Epithelial cell of prostate (primary cell): ENCODE measurements at regions not wholly inside any gene's neighbourhood (a gene's known extent, or its start where the extent isn't known, plus 50 kb on each side); places are given as distances from the start of the nearest gene placed in this dataset.
"Not testable (repeated sequence)": the region's sequence is repeated elsewhere in the genome, so short reads cannot be mapped to it uniquely, and the experiment has no call there.

Experiments
- DNase-seq: peaks from one replicate; pipeline ENCODE4 v3.0.0-alpha.2; 2011; ENCODE audit warnings: low read depth, low spot score
- H3K27ac ChIP-seq: fragments of 450-650 bp; 2 replicates; pipeline ENCODE4 v1.5.1; 2017; ENCODE audit warnings: mild to moderate bottlenecking

DNA sequence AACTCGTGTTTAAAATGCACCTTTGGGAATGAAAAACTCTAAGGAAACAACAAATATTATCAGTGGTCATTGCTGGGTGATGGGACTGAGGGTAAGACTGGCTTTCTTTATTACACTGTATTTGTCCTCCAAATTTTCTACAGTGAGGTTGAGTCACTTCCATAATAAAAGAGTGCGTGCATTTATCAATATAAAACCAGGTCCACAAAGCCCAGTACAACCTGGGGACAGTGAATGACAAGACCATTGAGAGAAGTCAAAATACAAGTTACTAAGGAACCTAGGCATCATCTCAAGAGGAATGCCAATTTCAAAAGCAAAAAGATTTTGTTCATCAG lies 76.4 kb downstream of the MAGED4 start:
- peak overlapping the region; percentile 75 for H3K27ac ChIP-seq
- DNase-seq: no peak

DNA sequence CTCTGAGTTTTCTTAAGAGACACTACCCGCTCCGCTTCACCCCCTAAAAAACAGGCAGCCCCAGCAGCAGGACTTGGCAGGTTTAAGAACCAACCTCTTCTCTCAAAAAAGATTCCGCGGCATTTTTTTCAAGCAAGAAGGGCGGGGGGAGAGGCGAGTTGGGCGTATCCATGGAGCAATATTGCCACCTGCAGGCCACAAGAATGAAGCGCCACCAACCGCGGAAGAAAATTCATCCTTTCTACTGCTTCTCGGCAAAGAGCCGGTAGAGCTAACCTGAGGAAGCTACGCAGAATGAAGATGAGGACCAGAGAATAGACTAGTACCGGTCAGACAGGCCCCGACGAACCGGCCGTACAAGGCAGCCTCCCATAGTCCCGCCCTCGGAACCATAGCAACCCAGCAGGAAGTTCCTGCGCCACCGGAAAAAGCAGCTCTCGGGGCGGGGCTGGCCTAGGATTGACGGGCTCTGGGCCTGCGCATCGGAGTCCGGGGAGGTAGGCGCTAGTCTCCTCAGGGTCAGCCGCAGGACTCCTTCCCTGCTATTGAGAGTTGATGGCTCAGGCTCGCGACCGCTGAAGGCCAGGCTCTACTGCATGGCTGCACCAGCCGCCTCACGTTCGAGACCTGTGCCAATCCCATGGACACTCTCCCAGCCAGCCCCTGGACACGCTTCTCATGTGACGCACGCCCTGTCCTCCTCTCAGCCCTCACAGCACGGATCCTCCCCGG lies 76.9 kb downstream of the MAGED4 start:
- DNase-seq: peak; percentile 26
- peak overlapping the region; percentile 75 for H3K27ac ChIP-seq

DNA sequence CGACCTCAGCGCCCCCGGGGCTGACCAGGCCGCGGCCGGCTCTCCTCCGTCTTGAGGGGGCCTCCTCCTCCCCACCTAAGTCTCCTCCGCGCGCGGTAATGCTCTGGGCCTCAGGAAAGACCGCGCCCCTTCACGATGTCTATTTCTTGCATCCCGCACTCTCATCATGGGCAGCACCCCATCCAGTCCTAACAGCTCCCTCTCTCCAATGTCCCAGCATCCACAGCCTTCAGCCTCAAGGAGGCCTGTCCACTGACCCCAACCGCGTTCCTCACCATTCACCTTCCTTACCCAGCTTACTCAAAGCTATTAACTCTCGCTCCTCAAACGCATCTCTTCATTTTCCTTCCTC lies 77.5 kb downstream of the MAGED4 start:
- no peak for DNase-seq
- H3K27ac ChIP-seq: peak overlapping the region; percentile 75

DNA sequence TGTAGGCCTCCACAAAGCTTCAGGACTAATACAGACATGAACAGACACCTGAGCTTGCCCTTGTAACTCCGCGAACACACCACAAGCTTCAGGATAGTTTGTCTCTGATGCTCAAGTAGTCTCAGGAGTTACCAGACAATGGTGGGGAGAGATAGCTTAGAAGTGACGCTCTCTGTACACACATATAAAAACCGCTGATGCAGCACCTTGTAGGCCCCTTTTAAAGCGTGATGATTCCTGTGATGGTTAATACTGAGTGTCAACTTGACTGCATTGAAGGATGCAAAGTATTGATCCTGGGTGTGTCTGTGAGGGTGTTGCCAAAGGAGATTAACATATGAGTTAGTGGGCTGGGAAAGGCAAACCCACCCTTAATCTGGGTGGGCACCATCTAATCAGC lies 78.7 kb downstream of the MAGED4 start:
- DNase-seq: no peak
- H3K27ac ChIP-seq: no peak overlapping the region

DNA sequence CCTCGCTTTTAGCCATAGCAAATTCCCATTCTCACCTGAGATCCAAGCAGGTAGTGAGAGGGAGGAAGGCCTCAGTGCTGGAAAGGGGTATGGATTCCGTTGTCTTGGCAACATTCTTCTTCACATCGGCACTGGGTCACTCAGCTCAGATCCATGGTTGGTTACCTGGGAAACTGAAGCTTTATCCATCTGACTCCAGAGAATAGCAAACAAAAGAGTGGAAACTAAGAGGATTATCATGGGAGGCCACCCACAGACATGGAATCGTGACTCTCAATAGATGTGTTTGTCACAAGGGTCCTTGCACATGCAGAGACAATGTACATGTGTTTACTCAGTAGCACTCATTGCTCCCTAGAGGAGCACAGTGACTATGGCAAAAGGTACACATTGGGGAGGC lies 81.0 kb downstream of the MAGED4 start:
- no peak overlapping the region for H3K27ac ChIP-seq
- no peak for DNase-seq

DNA sequence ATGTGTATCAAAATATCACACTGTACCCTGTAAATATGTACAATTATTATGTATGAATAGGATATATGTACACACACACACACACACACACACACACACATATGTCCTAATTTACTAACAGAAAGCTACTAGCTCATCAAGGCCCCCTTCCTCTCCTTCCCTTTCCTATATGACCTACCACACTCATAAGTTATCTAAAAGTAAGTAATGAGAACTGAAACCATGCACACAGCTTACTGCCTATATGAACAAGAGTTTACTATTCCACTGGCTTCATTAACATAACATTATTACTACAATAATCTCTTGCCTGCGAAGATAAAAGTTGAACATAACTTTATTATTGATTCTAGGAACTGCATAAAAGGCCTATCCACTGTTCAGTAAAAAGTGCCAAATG lies 83.8 kb downstream of the MAGED4 start:
- not testable (repeated sequence) for DNase-seq, H3K27ac ChIP-seq

DNA sequence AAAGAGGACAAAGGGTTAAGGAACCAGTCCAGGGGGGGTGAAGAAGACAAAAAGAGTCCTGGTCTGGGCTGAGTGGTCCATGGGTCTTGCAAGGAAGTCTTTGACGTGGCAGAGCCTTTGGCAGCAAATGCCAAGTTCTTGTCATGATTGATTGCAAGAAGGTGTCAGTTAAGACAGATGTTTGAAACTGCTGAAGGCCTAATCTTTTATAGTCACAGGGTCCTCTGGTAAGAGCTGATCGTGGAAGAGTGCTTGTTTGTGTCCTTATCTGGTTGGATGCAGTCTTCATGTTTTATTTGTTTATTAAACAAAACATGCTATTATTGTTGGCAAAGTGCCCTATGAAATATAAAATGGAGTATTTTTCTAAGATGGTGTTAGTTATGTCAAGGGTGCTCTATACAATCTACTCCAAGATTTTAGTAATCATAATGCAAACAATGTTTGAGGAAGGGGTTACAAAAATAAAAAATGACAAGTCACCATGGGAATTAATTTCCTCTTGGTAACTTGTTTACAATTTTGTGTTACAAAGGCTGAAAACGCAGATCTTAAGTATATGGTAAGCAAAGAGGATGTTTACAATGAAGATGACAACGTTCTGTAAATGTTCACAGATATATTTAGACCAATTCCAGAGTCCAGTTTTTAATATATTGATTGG lies 85.9 kb downstream of the MAGED4 start:
- H3K27ac ChIP-seq: no peak overlapping the region
- DNase-seq: no peak

DNA sequence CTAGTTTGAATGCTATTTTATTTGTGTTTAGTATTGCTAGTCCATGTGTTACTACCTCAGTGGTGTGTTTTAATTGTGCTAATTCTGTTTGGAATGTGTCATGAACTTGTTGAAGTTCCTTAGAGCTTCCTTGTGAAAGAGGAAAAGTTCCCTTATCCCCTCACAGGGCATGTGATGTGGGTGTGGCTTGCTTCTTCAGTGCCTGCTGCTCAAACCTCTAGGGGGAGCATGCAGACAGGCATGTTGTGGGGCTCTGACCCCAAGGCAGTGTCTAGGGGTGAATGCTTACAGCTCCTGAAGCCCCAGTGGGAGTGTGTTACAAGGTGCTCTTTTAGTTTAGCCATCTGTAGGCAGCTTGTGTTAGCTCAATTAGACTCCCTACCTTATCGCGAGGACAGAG lies 86.5 kb downstream of the MAGED4 start:
- DNase-seq: no peak
- no peak overlapping the region for H3K27ac ChIP-seq

DNA sequence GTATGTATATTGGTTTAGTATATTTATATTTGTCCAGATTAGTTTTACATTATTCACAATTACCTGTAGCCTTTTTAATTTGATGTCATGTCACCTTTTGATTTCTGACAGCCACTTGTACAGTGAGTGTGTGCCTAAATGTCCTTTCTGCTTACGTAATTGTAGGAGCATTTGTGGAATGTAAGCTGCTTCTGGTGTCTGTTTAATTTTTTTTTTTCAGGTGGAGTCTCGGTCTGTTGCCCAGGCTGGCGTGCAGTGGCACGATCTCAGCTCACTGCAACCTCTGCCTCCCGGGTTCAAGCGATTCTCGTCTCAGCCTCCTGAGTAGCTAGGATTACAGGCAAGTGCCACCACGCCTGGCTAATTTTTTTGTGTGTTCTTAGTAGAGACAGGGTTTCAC lies 91.2 kb upstream of the XAGE2 start:
- no peak for DNase-seq
- no peak overlapping the region for H3K27ac ChIP-seq

DNA sequence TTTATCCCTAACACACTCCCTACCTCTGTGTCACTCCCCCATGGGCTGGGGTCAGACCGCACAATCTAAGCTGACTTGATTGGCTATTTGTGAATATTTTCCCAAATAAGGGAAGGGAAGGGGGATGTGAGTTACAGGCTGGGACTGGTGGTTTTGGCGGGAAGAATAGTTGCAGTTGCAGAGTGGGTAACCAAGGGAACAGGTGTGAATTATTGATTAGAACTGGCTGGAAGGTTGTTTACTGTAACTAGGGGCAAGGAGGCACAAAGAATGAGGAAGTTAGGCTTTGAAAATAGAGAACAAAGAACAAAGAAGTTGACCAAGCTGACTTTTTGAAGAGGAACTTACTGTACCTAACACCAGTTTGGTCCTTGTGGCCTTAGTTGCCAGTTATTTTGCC lies 88.0 kb upstream of the XAGE2 start:
- no peak for DNase-seq
- H3K27ac ChIP-seq: no peak overlapping the region

DNA sequence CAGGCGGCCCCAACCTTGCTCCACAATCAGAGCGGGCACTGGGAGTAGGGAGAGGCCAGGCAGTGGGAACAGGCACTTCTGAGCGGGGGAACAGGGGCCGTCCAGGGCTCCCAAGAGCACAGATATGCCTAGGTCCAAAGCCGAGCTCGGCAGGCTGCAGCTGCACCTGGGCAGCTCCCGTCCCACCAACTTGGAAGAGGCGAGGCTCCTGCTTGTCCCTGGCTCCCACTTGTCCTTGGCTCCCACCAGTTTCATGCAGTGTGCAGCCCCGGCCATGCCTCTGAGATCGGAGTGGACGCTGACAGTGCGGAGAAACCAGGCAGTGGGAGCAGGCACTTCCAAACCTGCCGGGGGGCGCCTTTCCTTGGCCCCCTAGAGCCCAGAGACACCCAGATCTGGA lies 84.0 kb upstream of the XAGE2 start:
- DNase-seq: no peak
- H3K27ac ChIP-seq: no peak overlapping the region

DNA sequence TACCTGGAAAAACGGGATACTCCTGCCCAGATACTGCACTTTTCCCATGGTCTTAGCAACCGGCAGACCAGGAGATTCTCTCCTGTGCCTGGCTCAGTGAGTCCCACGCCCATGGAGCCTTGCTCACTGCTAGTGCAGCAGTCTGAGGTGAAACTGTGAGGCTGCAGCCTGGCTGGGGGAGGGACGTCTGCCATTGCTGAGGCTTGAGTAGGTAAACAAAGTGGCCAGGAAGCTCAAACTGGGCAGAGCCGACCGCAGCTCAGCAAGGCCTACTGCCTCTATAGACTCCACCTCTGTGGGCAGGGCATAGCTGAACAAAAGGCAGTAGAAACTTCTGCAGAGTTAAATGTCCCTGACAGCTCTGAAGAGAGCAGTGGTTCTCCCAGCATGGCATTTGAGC lies 69.9 kb upstream of the XAGE2 start:
- not testable (repeated sequence) for H3K27ac ChIP-seq, DNase-seq

DNA sequence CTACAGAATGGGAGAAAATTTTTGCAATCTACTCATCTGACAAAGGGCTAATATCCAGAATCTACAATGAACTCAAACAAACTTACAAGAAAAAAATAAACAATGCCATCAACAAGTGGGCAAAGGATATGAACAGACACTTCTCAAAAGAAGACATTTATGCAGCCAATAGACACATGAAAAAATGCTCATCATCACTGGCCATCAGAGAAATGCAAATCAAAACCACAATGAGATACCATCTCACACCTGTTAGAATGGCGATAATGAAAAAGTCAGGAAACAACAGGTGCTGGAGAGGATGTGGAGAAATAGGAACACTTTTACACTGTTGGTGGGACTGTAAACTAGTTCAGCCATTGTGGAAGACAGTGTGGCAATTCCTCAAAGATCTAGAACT lies 60.3 kb upstream of the XAGE2 start:
- not testable (repeated sequence) for H3K27ac ChIP-seq, DNase-seq
